ENCODE measurements at regions not wholly inside any gene's neighbourhood (a gene's known extent, or its start where the extent isn't known, plus 50 kb on each side); places are given as distances from the start of the nearest gene placed in this dataset.

DNA sequence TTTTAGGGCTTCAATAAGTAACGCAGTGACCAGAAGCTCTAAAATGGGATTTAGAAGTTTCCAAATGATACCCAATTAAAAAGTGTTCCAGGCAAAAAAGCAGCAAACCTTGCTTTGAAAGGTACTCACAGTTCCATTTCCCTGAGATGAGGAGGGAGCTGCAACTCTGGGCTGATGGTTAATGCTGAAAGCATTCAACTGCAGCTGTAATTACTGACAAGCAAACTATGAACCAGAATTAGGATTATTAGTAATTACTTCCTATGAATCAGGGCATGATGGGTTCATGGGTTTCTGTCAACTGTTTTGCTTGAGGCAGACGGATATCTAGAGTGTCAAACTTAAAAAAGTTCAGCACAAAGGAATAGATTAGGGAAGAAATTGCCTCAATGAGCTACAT is 357.4 kb downstream of the STIM2 start:
- DNase-seq: no peak
- TF ChIP-seq GATA1 (IDR thresholded peaks at IDR 0.05; ENCODE audit: low read depth, low read length): no peak
- TF ChIP-seq POLR2A (IDR thresholded peaks at IDR 0.05; ENCODE audit: low read length): no peak

DNA sequence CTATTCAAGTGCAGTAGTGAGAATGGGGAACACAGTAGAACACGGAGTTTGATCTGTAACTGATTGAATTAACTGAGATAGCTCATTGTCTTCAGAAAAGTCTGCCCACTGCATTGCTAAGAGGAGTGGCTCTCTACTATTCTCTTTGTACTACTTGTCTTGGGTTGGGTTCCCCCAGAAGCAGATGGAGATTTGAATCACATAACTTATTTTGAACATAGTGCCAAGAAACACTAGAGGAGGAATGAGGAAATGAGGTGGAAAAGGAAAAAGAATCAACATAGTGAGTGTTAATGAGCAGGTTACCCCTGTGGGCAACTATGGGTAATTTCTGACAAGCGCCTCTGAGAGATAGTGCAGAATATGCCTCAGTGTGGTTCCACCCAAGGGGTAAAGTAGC is 362.7 kb downstream of the STIM2 start:
- no peak for DNase-seq
- TF ChIP-seq POLR2A (IDR thresholded peaks at IDR 0.05; ENCODE audit: low read length) (no peak), GATA1 (IDR thresholded peaks at IDR 0.05; ENCODE audit: low read depth, low read length) (no peak)

DNA sequence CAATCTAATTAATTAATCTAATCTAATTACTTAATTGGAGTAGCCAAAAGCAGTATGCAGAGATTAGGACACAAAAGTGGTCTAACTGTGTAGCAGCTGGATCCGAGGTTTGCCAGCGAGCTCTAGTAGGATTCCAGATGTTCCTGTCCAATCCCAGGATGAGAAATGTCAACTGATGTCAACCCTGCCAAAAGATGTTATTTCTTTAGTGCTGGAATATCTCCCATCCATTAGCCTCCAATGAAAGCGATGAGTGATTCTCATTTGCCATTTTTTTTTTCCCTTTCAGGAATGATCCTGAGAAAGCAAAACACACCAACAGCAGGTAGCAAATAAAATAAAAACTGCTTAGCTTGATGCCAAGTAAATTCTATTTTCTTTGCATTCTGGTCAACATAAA is 372.9 kb downstream of the STIM2 start:
- no peak for DNase-seq
- no peak for TF ChIP-seq GATA1 (IDR thresholded peaks at IDR 0.05; ENCODE audit: low read depth, low read length)
- no peak for TF ChIP-seq POLR2A (IDR thresholded peaks at IDR 0.05; ENCODE audit: low read length)

DNA sequence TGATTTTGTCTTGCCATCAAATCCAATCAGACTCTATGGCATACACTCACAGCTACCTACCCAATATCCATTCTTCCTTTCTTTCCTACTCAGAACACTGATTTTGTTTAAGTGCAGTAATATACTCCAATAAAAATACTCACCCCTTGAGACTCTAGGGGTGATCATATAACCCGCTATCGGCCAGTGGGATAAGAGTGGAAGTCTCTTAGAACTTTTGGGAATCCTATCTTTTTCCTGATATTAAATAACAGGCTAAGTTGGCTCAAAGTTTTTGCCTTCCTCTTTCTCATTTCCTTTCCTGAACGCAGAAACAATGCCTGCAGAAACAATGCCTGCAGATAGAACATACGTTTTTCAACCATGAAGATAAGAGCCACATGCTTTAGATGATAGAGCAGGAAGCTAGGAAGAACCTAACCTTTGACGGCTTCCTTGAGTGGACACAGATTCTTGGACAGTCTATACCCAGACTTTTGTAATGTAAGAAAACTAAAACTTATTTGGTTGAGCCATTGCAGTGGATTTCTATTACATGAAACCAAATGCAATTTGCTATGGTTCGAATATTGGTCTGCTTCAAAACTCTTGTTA is 373.8 kb downstream of the STIM2 start:
- DNase-seq: no peak
- TF ChIP-seq POLR2A (IDR thresholded peaks at IDR 0.05; ENCODE audit: low read length) (no peak), GATA1 (IDR thresholded peaks at IDR 0.05; ENCODE audit: low read depth, low read length) (no peak)

DNA sequence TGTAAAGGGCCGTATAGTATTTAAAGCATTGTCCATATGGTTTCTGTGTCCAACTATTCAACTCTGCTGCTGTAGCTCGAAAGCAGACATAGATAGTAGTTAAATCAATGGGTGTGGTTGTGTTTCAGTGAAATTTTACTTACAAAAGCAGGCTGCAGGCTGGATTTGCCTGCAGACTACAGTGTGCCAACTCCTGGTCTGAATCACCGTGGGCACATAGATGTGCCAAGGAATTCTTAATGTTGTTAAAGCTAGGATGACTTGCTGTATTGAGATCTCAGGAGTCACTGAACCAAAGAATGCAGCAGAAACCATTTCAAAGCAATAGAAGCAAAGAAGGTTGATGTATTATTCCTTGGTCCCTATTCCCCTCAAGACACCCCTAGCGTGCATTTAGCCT is 379.0 kb downstream of the STIM2 start:
- no peak for TF ChIP-seq GATA1 (IDR thresholded peaks at IDR 0.05; ENCODE audit: low read depth, low read length)
- TF ChIP-seq POLR2A (IDR thresholded peaks at IDR 0.05; ENCODE audit: low read length): no peak
- no peak for DNase-seq

DNA sequence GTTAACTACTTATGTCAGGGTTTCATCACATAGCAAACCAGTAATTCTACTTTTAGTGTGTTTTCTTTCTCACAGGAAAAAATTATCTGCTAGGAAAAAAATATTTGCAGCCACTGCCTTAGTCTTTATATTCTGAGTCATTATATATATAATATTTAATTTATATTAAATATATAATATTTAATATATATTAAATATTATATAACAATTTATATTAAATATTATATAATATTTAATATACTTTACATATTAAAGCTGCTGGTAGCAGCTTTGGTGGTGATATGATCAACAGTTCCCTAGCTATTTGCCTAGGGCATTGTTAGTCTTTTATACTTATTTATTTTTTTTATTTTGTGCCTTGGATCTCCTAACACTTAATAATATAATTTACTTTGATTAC is 381.6 kb downstream of the STIM2 start:
- TF ChIP-seq POLR2A (IDR thresholded peaks at IDR 0.05; ENCODE audit: low read length): no peak
- no peak for TF ChIP-seq GATA1 (IDR thresholded peaks at IDR 0.05; ENCODE audit: low read depth, low read length)
- DNase-seq: no peak

DNA sequence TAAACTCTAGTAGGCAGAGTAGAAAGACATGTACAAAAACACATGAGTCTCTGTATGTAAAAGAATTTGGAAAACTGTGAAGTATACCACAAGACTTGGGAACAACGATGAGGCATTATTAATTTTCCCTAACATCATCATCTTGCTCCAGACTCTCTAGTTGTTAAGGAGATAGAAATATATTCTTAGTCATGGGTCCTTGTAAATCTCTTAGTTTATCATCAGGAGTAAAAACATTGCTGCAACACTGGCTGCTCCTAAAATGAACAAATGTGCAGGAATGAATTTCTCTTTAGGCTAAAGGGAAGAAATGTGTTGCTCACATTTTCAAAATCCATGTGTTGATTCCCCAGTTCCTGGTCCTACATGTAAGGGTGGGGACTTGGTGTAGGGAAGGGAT is 384.6 kb downstream of the STIM2 start:
- DNase-seq: no peak
- TF ChIP-seq GATA1 (IDR thresholded peaks at IDR 0.05; ENCODE audit: low read depth, low read length) (no peak), POLR2A (IDR thresholded peaks at IDR 0.05; ENCODE audit: low read length) (no peak)

DNA sequence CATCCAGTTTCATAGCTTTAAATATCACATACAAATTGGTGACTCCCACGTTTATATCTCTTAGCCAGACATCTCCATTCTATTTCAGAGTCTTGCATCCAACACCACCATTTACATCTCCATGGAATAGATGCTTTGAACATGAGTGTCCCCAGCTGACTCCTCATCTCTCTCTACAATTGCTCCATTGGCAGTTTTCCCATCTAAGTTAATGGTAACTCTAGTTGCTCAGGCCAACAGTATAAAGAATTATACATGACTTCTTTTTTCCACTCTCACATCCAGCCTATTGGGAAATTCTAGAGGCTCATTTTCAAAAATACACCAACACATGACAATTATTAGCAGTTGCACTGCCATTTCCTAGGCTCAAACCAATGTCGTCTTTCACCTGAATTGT is 388.2 kb downstream of the STIM2 start:
- TF ChIP-seq GATA1 (IDR thresholded peaks at IDR 0.05; ENCODE audit: low read depth, low read length): no peak
- no peak for TF ChIP-seq POLR2A (IDR thresholded peaks at IDR 0.05; ENCODE audit: low read length)
- DNase-seq: no peak

DNA sequence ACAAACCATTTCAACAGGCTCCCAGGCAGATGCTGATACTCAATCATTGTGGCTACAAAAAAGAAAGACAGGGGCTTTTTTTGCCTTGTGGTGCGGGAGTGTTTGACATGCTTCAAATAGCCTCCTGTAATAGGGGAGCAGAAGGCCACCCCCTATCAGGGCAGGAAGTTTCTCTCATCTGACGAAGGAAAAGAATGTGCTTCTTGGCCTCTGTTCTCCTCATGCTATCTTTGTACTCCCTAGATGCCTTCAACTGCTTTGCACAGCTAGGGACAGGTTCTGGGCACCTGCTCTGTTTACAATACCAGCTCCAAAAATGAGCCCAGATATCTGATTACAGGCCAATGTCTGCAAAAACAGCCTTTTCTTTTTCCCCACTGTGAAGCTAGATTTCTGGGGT is 391.1 kb downstream of the STIM2 start:
- TF ChIP-seq POLR2A (IDR thresholded peaks at IDR 0.05; ENCODE audit: low read length) (no peak), GATA1 (IDR thresholded peaks at IDR 0.05; ENCODE audit: low read depth, low read length) (no peak)
- DNase-seq: no peak

DNA sequence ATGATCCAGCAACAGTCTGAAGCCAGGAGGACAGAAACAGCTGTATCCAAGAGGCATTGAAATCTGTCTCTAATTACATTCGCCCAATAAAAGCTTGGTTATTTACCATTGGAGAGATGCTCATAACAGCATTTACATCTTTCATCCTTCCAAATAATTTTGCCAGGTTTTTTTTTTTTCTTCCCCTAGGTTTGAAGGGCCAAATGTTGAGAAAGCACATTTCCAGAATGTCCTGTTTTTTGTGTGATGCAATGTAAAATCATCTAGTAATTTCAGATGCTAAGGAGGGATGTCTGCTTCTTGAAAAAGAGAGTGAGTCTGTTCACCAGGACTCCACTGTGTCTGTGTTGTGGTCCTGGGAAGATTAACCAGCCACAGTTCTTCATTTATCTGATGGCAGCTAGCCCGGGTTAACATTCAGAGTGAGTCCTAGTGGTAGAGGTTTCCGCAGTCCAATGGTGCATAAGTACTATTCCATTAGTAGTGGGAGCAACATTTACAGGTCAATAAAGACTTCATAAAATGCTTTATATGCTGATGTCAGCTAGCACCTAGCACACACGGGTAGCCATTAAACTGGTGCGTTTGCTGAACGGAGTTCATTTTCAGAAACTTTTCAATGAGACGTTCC is 406.8 kb downstream of the STIM2 start:
- TF ChIP-seq POLR2A (IDR thresholded peaks at IDR 0.05; ENCODE audit: low read length) (no peak), GATA1 (IDR thresholded peaks at IDR 0.05; ENCODE audit: low read depth, low read length) (no peak)
- DNase-seq: no peak

DNA sequence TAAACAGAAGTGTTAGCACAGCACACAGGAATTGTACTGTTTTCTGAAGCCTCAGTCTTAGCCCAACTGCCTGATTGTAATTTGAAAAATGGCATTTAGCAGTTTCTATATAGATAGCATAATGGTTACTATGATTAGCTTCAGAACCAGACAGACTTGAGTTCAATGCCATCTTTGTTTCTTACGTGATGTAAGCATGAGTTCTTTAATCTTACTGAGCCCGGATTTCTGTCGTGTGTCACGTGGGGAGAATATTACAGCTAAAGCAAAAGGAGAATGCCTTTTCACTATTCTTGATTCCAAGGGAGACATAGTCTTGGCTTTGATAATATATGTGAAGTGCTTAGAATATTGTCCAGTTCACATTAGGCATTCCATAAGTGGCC is 407.3 kb downstream of the STIM2 start:
- TF ChIP-seq GATA1 (IDR thresholded peaks at IDR 0.05; ENCODE audit: low read depth, low read length) (no peak), POLR2A (IDR thresholded peaks at IDR 0.05; ENCODE audit: low read length) (no peak)
- no peak for DNase-seq

DNA sequence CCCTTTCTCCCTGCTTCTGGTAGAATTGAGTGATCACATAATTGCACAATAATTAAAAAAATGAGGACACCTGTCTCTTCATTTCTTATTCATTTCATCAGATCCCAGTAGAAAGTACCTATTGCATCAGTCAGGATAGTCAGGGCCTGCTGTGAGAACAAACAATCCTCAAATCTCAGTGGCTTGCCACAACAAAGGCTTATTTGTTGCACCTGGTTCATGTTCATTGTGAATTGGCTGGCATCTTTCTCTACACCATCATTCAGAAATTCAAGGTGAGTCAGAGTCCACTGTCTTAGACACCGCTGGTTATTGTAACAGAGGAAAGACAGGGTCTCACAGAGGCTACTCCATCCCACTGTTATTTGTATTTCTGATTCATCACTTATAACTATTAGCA is 409.8 kb downstream of the STIM2 start:
- TF ChIP-seq GATA1 (IDR thresholded peaks at IDR 0.05; ENCODE audit: low read depth, low read length) (no peak), POLR2A (IDR thresholded peaks at IDR 0.05; ENCODE audit: low read length) (no peak)
- DNase-seq: no peak

DNA sequence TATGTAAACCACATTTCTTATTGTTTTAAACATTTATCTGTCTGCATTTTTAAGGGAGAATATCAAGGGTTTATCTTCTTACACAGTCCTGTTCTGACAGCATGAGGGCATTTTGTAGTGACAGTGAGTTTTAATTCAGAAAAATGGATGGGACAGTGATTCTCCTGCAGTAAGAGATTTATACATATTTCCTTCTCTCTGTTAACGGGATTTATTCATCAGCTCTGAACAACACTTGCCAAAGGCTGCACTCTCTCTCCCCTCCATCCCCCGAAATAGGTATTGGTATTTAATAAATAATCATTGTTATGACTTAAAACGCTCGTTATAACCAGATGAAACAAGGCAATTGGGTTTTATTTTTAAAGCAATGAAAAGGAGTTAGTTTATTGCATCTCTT is 410.9 kb downstream of the STIM2 start:
- DNase-seq: no peak
- no peak for TF ChIP-seq POLR2A (IDR thresholded peaks at IDR 0.05; ENCODE audit: low read length)
- no peak for TF ChIP-seq GATA1 (IDR thresholded peaks at IDR 0.05; ENCODE audit: low read depth, low read length)

DNA sequence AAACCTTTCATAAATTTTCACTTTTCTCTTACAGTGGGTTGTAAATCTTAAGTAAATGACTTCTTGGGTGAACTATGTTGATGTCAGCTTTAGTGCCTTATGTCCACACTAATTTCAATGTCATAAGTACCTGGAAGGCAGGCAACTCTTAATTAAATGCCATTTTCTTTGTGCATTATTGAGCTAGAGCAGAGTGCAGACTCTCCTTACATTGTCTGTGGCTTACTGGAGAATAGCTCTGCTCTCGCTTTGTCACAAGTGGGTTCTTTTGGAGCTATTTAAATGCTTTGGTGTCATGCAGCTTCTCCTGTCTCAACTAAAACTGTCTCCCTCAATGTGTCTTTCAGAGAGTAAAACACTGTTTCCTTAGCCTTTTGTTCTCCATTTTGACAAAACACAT is 411.6 kb downstream of the STIM2 start:
- DNase-seq: no peak
- no peak for TF ChIP-seq POLR2A (IDR thresholded peaks at IDR 0.05; ENCODE audit: low read length)

DNA sequence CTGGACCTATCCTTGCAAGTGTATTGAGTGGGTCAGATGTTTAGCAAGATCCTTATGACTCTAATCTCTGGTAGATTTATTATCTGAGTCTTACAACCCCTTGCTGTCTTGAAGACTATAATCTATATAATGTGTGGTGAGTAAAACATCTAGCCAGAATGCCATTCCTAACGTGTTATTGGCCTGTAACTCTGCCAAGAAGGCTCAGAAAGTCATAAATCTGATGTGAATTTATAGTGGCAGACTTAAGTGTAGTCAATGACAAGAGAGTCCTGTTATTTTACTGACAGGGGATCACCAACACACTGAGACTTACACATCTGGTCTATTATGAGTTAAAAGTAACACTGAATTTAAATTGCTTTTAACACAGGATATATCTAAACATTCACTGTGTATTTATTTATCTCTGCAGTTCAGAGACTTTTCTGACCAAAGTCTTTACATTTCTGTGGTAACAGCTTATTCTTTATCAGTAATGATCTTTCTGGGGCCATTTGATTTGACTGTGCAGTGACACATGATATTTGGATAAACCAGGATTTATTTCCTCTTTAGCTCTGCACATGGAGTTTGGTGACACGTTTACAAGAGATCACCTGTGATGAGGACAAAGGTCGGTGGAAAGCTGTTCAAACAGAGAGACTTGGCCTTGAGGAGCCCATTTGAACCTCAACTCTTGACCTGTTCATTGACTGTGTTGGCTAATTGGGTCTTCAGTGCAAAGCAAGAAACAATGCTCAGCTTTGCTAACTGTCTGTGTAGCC is 415.8 kb downstream of the STIM2 start:
- no peak for DNase-seq

More for the DNA sequence above, 415.8 kb downstream of the STIM2 start:
- TF ChIP-seq GATA1 (IDR thresholded peaks at IDR 0.05; ENCODE audit: low read depth, low read length) (no peak), POLR2A (IDR thresholded peaks at IDR 0.05; ENCODE audit: low read length) (no peak)
